ENCODE measurements at regions not wholly inside any gene's neighbourhood (a gene's known extent, or its start where the extent isn't known, plus 50 kb on each side); places are given as distances from the start of the nearest gene placed in this dataset.

DNA sequence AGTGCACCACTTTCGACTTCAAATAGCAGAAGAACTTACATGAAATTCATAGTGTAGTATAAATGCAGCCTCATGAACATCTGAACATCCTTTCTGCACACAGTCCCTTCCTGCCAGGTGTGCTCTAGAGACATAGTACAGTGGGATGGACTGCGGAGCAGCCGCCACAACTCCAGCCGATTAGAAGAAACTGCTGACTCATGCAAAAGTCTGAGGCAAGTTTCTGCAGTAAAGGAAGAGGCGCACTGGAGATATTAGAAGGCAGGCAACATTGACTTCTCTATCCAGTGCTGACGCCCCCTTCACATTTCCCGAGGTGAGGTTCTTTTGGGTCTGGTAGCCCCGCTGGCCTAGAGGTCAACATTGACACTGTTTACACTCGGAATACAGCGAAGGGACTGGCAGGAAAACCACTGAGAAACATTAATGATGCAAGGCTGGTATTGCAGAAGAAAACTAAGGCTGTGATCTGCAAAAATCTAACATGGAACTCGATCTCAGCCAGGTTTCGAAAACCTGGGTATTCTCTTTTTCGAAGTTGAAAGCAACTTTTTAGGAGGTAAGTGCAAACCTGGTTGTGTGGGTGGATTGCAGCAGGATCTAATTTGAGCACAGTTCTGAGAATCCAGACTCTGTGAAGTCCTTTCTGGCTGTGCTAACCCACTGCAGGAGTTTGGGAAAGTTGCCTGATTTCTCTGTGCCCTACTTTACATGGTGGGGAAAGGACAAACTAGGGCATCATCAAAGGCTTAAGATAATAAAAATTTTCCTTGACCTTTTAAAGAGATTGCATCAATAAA is 90.7 kb downstream of the CDC7 start:
- Histone ChIP-seq H3K27me3 (no peaks in the 10 kb centered on the region), H3K4me1 (no peaks in the 10 kb centered on the region), H3K27ac (peak overlapping the region in 1 of 2 donors; percentile 80), H3K4me3 (no peak overlapping the region), H3K9me3 (no peaks in the 10 kb centered on the region), H3K36me3 (no peaks in the 10 kb centered on the region)
- DNase-seq = no peak
- no peak for TF ChIP-seq POLR2A (IDR thresholded peaks at IDR 0.05)
- intact Hi-C loops (cut with DNase I; ENCODE audit: low total_unique reads) = no loop called here

DNA sequence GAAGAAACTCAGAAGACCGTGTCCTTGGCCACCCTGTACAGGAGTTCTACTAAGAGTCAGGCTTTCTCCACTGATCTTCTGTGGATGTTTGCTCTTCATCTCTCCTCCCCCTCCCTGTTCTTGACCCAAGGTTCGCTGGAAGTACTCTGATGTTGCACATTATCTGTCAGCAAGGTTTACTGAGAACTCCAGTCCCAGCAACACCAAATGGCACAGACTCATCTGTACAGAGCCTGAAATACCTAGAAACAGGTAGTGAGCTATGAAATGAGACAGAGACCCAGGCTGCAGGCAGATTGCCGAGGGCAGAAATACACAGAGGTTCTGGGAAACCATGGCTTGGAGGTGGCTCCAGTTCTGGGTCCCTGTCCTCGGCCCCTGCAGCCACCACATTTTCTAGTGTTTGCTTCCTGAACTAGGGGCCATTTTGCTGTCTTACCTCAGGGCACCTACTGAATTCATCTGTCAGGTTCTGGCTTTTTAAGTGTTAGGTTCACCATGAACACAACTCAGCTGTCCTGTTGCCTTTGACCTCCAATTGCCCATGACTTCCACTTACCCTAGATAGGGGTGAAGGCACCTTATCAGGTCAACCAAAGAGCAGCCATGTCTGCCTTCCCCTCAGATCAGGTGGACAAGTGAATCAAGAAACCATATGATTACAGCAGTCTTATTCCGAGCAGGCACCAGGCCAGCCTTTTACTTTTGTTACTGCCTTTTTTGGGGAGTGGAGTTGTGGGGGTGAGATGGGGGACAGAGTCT is 92.2 kb downstream of the CDC7 start:
- Histone ChIP-seq H3K27ac (peak overlapping the region; percentile 50 to 80), H3K27me3 (no peaks in the 10 kb centered on the region)

DNA sequence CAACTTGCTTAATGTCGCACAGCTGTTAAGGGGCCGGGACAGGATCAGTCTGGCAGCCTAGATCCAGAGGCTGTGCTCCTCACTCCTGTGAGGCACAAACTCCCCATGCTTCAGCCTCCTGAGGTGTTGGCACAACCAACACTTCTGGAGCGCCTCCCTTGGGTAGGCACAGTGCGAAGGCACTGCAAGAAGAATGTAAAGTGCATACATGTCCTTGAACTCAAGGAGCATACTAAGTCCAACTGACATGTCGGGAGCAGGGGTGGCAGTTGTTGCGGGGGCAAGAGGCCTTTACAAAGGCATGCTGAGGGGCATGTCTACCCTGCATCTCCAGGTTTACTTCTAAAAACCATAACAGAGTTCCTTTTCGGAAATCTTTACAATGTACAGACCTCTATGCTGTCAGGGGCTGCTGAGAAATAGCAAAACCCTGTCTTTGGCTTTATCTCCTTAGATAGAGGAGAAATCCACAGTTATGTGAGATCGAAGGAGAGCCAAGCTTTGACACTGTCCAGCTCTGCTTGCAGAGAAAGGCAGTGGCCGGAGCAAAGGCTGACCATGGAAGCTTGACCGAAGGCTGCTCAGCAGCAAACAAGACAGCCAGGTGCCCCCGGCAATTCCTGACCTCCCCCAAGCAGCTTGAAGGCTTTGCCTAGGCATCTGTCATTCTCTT is 93.9 kb downstream of the CDC7 start:
- intact Hi-C loops (cut with DNase I; ENCODE audit: low total_unique reads) = no loop called here
- TF ChIP-seq, protein P1, sequence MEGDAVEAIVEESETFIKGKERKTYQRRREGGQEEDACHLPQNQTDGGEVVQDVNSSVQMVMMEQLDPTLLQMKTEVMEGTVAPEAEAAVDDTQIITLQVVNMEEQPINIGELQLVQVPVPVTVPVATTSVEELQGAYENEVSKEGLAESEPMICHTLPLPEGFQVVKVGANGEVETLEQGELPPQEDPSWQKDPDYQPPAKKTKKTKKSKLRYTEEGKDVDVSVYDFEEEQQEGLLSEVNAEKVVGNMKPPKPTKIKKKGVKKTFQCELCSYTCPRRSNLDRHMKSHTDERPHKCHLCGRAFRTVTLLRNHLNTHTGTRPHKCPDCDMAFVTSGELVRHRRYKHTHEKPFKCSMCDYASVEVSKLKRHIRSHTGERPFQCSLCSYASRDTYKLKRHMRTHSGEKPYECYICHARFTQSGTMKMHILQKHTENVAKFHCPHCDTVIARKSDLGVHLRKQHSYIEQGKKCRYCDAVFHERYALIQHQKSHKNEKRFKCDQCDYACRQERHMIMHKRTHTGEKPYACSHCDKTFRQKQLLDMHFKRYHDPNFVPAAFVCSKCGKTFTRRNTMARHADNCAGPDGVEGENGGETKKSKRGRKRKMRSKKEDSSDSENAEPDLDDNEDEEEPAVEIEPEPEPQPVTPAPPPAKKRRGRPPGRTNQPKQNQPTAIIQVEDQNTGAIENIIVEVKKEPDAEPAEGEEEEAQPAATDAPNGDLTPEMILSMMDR (IDR thresholded peaks at IDR 0.05) = no peak
- Histone ChIP-seq H3K36me3 (no peaks in the 10 kb centered on the region), H3K4me3 (no peak overlapping the region), H3K9me3 (no peaks in the 10 kb centered on the region), H3K27ac (peak overlapping the region; percentile 15 to 52), H3K27me3 (no peaks in the 10 kb centered on the region), H3K4me1 (no peaks in the 10 kb centered on the region)
- peak in 1 of 2 donors; percentile 39 for DNase-seq

More for the DNA sequence above, 92.2 kb downstream of the CDC7 start:
- no peak for TF ChIP-seq POLR2A (IDR thresholded peaks at IDR 0.05)
- TF ChIP-seq, protein P1 (IDR thresholded peaks at IDR 0.05) = no peak
- no peaks in the 10 kb centered on the region for H3K4me1 ChIP-seq
- H3K9me3 ChIP-seq = no peaks in the 10 kb centered on the region
- no peak overlapping the region for H3K4me3 ChIP-seq
- intact Hi-C loops (cut with DNase I; ENCODE audit: low total_unique reads) = no loop called here
- DNase-seq = no peak
- no peaks in the 10 kb centered on the region for H3K36me3 ChIP-seq

DNA sequence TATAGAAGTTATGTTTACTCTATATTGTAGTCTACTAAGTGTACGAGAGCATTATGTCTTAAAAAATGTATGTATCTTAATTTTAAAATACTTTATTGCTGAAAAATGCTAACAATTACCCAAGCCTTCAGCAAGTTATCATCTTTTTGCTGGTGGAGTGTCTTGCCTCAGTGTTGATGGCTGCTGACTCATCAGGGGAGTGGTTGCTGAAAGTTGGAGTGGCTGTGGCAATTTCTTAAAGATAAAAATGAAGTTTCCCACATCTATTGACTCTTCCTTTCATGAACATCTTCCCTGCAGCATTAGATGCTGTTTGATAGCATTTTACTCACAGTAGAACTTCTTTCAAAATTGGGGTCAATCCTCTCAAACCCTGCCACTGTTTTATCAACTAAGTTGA is 95.8 kb downstream of the CDC7 start:
- no peak overlapping the region for H3K4me3 ChIP-seq
- intact Hi-C loops (cut with DNase I; ENCODE audit: low total_unique reads) = no loop called here
- no peak overlapping the region for H3K27ac ChIP-seq
- H3K9me3 ChIP-seq = no peaks in the 10 kb centered on the region
- no peak for DNase-seq
- no peaks in the 10 kb centered on the region for H3K36me3 ChIP-seq
- H3K27me3 ChIP-seq = no peaks in the 10 kb centered on the region
- no peaks in the 10 kb centered on the region for H3K4me1 ChIP-seq
- no peak for TF ChIP-seq POLR2A (IDR thresholded peaks at IDR 0.05)
- TF ChIP-seq, protein P1 (IDR thresholded peaks at IDR 0.05) = no peak

DNA sequence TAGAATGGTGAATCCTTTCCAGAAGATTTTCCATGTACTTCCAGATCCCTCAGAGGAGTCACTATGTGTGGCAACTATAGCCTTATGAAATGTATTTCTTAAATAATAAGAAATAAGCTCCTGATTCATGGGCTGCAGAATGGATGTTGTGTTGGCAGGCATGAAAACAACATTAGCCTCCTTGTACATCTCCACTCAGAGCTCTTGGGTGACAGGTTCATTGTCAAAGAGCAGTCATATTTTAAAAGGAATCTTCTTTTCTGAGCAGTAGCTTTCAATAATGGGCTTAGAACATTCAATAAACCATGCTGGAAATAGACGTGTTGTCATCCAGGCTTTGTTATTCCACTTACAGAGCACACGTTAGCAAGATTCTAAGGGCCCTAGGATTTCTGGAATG is 96.6 kb downstream of the CDC7 start:
- Histone ChIP-seq H3K4me1 (no peaks in the 10 kb centered on the region), H3K4me3 (no peak overlapping the region), H3K27me3 (no peaks in the 10 kb centered on the region), H3K9me3 (no peaks in the 10 kb centered on the region), H3K36me3 (no peaks in the 10 kb centered on the region), H3K27ac (no peak overlapping the region)
- DNase-seq = no peak
- TF ChIP-seq, protein P1 (IDR thresholded peaks at IDR 0.05) = no peak
- TF ChIP-seq POLR2A (IDR thresholded peaks at IDR 0.05) = no peak
- intact Hi-C loops (cut with DNase I; ENCODE audit: low total_unique reads) = no loop called here

Measured in uterus (tissue), 3 donors.